Transverse colon (tissue), 4 donors: ENCODE measurements at regions not wholly inside any gene's neighbourhood (a gene's known extent, or its start where the extent isn't known, plus 50 kb on each side); places are given as distances from the start of the nearest gene placed in this dataset.

Experiments
- EP300 ChIP-seq: sonication (generic); formaldehyde crosslinking; IDR thresholded peaks from one replicate; pipeline ENCODE4 v1.6.1; 2017; ENCODE audit warnings: antibody characterized with exemption, low read depth
- POLR2A ChIP-seq: fragments of 450-650 bp; IDR thresholded peaks from one replicate; pipeline ENCODE4 v1.6.1; 2016; ENCODE audit warnings: antibody characterized with exemption, mild to moderate bottlenecking, moderate library complexity
- POLR2AphosphoS5 ChIP-seq, 3 donors: sonication (generic); formaldehyde crosslinking; IDR thresholded peaks; one replicate each; pipeline ENCODE4 v1.6.1; 2016; ENCODE audit warnings: antibody characterized with exemption in 3 of 3
- TF ChIP-seq, protein P1 (sequence below), 5 experiments: fragments of 200-600 bp in 3 of 5; fragments of 450-650 bp in 2 of 5; sonication (generic) in 3 of 5; IDR thresholded peaks; 1 replicate in 2 of 5; 2 replicates in 3 of 5; pipeline ENCODE4 v1.5.1; 2016 to 2017; ENCODE audit warnings: antibody characterized with exemption in 5 of 5, inconsistent platforms in 3 of 5, mild to moderate bottlenecking in 2 of 5, moderate library complexity in 1 of 5

DNA sequence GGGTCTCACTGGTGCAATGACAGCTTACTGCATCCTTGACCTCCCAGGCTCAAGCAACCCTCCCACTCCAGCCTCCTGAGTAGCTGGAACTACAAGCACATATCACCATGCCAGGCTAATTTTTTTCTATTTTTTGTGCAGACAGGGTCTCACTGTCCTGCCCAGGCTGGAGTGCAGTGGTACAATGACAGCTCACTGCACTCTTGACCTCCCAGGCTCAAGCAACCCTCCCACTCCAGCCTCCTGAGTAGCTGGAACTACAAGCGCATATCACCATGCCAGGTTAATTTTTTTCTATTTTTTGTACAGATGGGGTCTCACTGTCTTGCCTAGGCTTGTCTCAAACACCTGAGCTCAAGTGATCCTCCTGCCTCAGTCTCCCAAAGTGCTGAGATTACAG, 74.0 kb downstream of the GASK1B start:
- TF ChIP-seq, protein P1, sequence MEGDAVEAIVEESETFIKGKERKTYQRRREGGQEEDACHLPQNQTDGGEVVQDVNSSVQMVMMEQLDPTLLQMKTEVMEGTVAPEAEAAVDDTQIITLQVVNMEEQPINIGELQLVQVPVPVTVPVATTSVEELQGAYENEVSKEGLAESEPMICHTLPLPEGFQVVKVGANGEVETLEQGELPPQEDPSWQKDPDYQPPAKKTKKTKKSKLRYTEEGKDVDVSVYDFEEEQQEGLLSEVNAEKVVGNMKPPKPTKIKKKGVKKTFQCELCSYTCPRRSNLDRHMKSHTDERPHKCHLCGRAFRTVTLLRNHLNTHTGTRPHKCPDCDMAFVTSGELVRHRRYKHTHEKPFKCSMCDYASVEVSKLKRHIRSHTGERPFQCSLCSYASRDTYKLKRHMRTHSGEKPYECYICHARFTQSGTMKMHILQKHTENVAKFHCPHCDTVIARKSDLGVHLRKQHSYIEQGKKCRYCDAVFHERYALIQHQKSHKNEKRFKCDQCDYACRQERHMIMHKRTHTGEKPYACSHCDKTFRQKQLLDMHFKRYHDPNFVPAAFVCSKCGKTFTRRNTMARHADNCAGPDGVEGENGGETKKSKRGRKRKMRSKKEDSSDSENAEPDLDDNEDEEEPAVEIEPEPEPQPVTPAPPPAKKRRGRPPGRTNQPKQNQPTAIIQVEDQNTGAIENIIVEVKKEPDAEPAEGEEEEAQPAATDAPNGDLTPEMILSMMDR (IDR thresholded peaks at IDR 0.05), result no peak
- TF ChIP-seq POLR2AphosphoS5 (IDR thresholded peaks at IDR 0.05), result no peak
- TF ChIP-seq EP300, result no peak
- TF ChIP-seq POLR2A, result no peak
